SK-N-SH treated with all-trans-retinoic acid at 6 μM for 48 hours (cell line): ENCODE measurements at regions not wholly inside any gene's neighbourhood (a gene's known extent, or its start where the extent isn't known, plus 50 kb on each side); places are given as distances from the start of the nearest gene placed in this dataset.

Experiments used
- ATAC-seq: fragments of 200-7000 bp; cut with Tn5 transposase; 3 replicates; pipeline ENCODE4 v1.9.1; 2020; ENCODE audit warnings: mild to moderate bottlenecking, moderate library complexity
- ARNTL ChIP-seq: fragments of 450-650 bp; formaldehyde crosslinking; IDR thresholded peaks from 2 replicates; pipeline ENCODE4 v1.5.0; 2020; ENCODE audit warnings: low read depth, mild to moderate bottlenecking, moderate library complexity, borderline replicate concordance
- BACH2 ChIP-seq: fragments of 250-450 bp; sonication (Bioruptor Pico); IDR thresholded peaks from 2 replicates; pipeline ENCODE4 v1.9.0; 2021; ENCODE audit warnings: mild to moderate bottlenecking, borderline replicate concordance
- CREB5 ChIP-seq: fragments of 250-450 bp; sonication (Bioruptor Pico); IDR thresholded peaks from 2 replicates; pipeline ENCODE4 v1.5.1; 2020; ENCODE audit warnings: low read depth, mild to moderate bottlenecking, moderate library complexity
- CSRNP3 ChIP-seq: fragments of 250-450 bp; sonication (Bioruptor Pico); IDR thresholded peaks from 2 replicates; pipeline ENCODE4 v1.5.1; 2021; ENCODE audit warnings: mild to moderate bottlenecking, moderate library complexity
- PATZ1 ChIP-seq: fragments of 250-450 bp; sonication (Bioruptor Pico); IDR thresholded peaks from 2 replicates; pipeline ENCODE4 v1.8.0; 2020; ENCODE audit warnings: mild to moderate bottlenecking, moderate library complexity, borderline replicate concordance
- POU6F1 ChIP-seq: fragments of 250-450 bp; sonication (Bioruptor Pico); IDR thresholded peaks from 2 replicates; pipeline ENCODE4 v1.8.0; 2021; ENCODE audit warnings: low read depth, mild to moderate bottlenecking, moderate library complexity, borderline replicate concordance
- PPARA ChIP-seq: fragments of 250-450 bp; sonication (Bioruptor Pico); IDR thresholded peaks from 2 replicates; pipeline ENCODE4 v1.5.0; 2020; ENCODE audit warnings: mild to moderate bottlenecking, borderline replicate concordance
- RARB ChIP-seq: fragments of 250-450 bp; sonication (Bioruptor Pico); IDR thresholded peaks from 2 replicates; pipeline ENCODE4 v1.8.0; 2021; ENCODE audit warnings: mild to moderate bottlenecking, moderate library complexity
- SNAI2 ChIP-seq: fragments of 250-450 bp; sonication (Bioruptor Pico); IDR thresholded peaks from 2 replicates; pipeline ENCODE4 v1.5.0; 2020; ENCODE audit warnings: mild to moderate bottlenecking, moderate library complexity
- TOX ChIP-seq: fragments of 250-450 bp; sonication (Bioruptor Pico); IDR thresholded peaks from 2 replicates; pipeline ENCODE4 v1.8.0; 2021; ENCODE audit warnings: mild to moderate bottlenecking, moderate library complexity, borderline replicate concordance
- TSHZ2 ChIP-seq: fragments of 250-450 bp; sonication (Bioruptor Pico); IDR thresholded peaks from 2 replicates; pipeline ENCODE4 v1.5.0; 2020; ENCODE audit warnings: mild to moderate bottlenecking, moderate library complexity
- ZC3H10 ChIP-seq: fragments of 250-450 bp; sonication (Bioruptor Pico); IDR thresholded peaks from 2 replicates; pipeline ENCODE4 v1.5.1; 2021; ENCODE audit warnings: mild to moderate bottlenecking, moderate library complexity
- ZFP3 ChIP-seq: fragments of 250-450 bp; sonication (Bioruptor Pico); IDR thresholded peaks from 2 replicates; pipeline ENCODE4 v1.5.0; 2020; ENCODE audit warnings: mild to moderate bottlenecking, moderate library complexity
- ZFP30 ChIP-seq: fragments of 450-650 bp; formaldehyde crosslinking; IDR thresholded peaks from 2 replicates; pipeline ENCODE4 v1.5.0; 2022; ENCODE audit warnings: mild to moderate bottlenecking, moderate library complexity
- ZNF70 ChIP-seq: fragments of 450-650 bp; formaldehyde crosslinking; IDR thresholded peaks from 2 replicates; pipeline ENCODE4 v1.5.0; 2020; ENCODE audit warnings: mild to moderate bottlenecking, moderate library complexity

GRCh38 chr14:99055816-99056215 lies 216.2 kb downstream of the BCL11B start:
- no peak for ATAC-seq
- TF ChIP-seq POU6F1 (CRISPR knock-in tag) (no peak), ARNTL (no peak), CREB5 (no peak), TSHZ2 (CRISPR knock-in tag) (no peak), ZFP3 (no peak)

- TF ChIP-seq CSRNP3 (CRISPR knock-in tag) (no peak), BACH2 (CRISPR knock-in tag) (no peak), RARB (CRISPR knock-in tag) (no peak)
Observed at GRCh38 chr14:99057576-99058083, 214.4 kb downstream of the BCL11B start.

GRCh38 chr14:99058542-99058941 lies 213.5 kb downstream of the BCL11B start:
- TF ChIP-seq TOX (CRISPR knock-in tag) = no peak
- no peak for TF ChIP-seq CSRNP3 (CRISPR knock-in tag)
- no peak for TF ChIP-seq ARNTL
- no peak for TF ChIP-seq RARB (CRISPR knock-in tag)
- TF ChIP-seq POU6F1 (CRISPR knock-in tag) = no peak
- TF ChIP-seq ZNF70 (CRISPR knock-in tag) = no peak
- no peak for TF ChIP-seq PATZ1
- no peak for ATAC-seq

More at GRCh38 chr14:99057576-99058083, 214.4 kb downstream of the BCL11B start:
- ATAC-seq = no peak

GRCh38 chr14:99062216-99062615 lies 209.8 kb downstream of the BCL11B start:
- no peak for TF ChIP-seq ZC3H10 (CRISPR knock-in tag)
- TF ChIP-seq ZFP30 = no peak
- TF ChIP-seq BACH2 (CRISPR knock-in tag) = no peak
- TF ChIP-seq PPARA = no peak
- no peak for TF ChIP-seq SNAI2 (CRISPR knock-in tag)
- TF ChIP-seq TOX (CRISPR knock-in tag) = no peak
- no peak for TF ChIP-seq ZNF70 (CRISPR knock-in tag)
- no peak for ATAC-seq
